ENCODE measurements at regions not wholly inside any gene's neighbourhood (a gene's known extent, or its start where the extent isn't known, plus 50 kb on each side); places are given as distances from the start of the nearest gene placed in this dataset.
A peak's percentile ranks its signal among the peaks of the same experiment; 100 is the strongest.

DNA sequence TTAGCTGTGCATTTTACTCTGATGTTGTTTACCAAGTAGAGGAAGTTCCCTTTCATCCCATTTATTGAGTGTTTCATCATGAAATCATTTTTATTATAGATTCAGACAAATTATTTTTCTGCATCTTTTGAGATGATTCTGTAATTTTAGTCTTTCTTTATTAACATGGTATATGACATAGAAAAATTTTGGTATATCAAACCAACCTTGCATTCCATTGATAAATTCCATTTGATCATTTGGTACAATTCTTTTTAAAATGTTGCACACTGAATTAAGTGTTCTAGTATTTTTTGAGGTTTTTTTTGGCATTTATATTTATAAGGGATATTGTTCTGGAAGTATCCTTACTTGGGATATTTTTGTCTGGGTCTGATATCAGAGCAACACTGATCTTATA lies 308.4 kb downstream of the DLEU7 start:
- H3K27ac Mint-ChIP-seq (ENCODE audit: unreplicated experiment), result no peak overlapping the region
- peaks cover 38% of the 10 kb centered on the region for H3K9me3 Mint-ChIP-seq (ENCODE audit: unreplicated experiment)
- H3K4me3 Mint-ChIP-seq (ENCODE audit: unreplicated experiment), result no peak overlapping the region
- H3K36me3 Mint-ChIP-seq (ENCODE audit: unreplicated experiment), result peaks cover 23% of the 10 kb centered on the region
- H3K4me1 Mint-ChIP-seq (ENCODE audit: unreplicated experiment), result peaks cover 2% of the 10 kb centered on the region
- no peak for DNase-seq (ENCODE audit: extremely low spot score, unreplicated experiment)
- H3K27me3 Mint-ChIP-seq (ENCODE audit: unreplicated experiment), result no peaks in the 10 kb centered on the region
- TF ChIP-seq, protein P1, sequence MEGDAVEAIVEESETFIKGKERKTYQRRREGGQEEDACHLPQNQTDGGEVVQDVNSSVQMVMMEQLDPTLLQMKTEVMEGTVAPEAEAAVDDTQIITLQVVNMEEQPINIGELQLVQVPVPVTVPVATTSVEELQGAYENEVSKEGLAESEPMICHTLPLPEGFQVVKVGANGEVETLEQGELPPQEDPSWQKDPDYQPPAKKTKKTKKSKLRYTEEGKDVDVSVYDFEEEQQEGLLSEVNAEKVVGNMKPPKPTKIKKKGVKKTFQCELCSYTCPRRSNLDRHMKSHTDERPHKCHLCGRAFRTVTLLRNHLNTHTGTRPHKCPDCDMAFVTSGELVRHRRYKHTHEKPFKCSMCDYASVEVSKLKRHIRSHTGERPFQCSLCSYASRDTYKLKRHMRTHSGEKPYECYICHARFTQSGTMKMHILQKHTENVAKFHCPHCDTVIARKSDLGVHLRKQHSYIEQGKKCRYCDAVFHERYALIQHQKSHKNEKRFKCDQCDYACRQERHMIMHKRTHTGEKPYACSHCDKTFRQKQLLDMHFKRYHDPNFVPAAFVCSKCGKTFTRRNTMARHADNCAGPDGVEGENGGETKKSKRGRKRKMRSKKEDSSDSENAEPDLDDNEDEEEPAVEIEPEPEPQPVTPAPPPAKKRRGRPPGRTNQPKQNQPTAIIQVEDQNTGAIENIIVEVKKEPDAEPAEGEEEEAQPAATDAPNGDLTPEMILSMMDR (IDR thresholded peaks at IDR 0.05), result no peak

DNA sequence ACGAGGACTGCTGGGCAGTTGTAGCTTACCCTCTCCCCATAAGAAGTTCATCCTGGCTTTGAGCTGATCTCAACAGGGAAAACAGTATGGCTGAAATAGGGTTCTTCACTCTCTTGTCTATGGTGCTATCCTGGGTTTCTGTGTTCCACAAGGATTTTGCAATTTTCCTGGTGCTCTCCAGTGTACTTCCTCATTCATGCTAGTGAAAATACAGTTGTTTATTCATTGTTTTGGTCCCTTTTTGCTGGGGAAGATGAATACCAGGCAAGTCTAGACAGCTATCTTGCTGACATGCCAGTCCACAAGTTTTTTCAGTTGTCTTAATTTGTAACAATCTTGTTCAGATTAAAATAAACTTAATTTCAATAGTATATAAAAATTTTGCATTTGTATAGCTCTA lies 306.5 kb downstream of the DLEU7 start:
- Mint-ChIP-seq H3K4me1 (ENCODE audit: unreplicated experiment) (peaks cover 2% of the 10 kb centered on the region), H3K27me3 (ENCODE audit: unreplicated experiment) (no peaks in the 10 kb centered on the region), H3K27ac (ENCODE audit: unreplicated experiment) (no peak overlapping the region), H3K9me3 (ENCODE audit: unreplicated experiment) (peaks cover 38% of the 10 kb centered on the region), H3K36me3 (ENCODE audit: unreplicated experiment) (peaks cover 23% of the 10 kb centered on the region), H3K4me3 (ENCODE audit: unreplicated experiment) (no peak overlapping the region)
- TF ChIP-seq, protein P1 (IDR thresholded peaks at IDR 0.05), result no peak
- no peak for DNase-seq (ENCODE audit: extremely low spot score, unreplicated experiment)

DNA sequence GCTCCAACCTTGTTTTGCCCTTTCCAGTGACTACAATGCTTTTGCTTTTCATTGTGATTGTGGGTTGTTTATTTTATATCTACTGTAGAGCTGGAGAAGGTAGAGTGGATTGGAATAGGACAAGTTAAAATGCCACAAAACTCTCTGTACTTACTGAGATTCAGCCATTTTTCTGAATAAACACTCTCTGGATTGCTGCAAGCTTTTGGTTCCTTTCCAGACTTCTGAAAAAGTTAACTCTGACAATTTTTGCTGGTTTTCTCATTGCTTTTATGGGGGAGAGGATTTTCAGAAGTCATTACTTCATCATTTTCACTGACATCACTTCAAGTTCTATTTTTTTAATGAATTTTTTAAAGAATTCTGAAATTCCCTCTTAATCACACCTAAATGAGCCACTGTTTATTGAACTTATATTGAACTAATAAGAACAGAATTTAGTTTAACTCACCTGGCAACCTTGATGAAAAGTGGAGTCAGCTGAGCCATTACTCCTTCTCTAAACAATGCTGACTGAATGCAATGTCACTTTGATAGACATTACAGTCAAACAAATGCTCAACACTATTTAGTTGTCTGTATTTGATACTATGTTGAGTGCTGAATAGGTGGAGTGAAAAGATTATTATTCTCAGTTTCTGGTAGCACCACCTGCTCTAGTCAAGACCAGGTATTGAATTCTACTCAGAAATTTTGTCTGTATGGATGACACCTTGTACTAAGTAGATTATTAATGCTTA lies 303.5 kb downstream of the DLEU7 start:
- Mint-ChIP-seq H3K4me1 (ENCODE audit: unreplicated experiment) (peaks cover 22% of the 10 kb centered on the region), H3K9me3 (ENCODE audit: unreplicated experiment) (peaks cover 25% of the 10 kb centered on the region), H3K4me3 (ENCODE audit: unreplicated experiment) (no peak overlapping the region), H3K36me3 (ENCODE audit: unreplicated experiment) (peaks cover 16% of the 10 kb centered on the region), H3K27me3 (ENCODE audit: unreplicated experiment) (no peaks in the 10 kb centered on the region), H3K27ac (ENCODE audit: unreplicated experiment) (no peak overlapping the region)
- DNase-seq (ENCODE audit: extremely low spot score, unreplicated experiment), result no peak
- TF ChIP-seq, protein P1 (IDR thresholded peaks at IDR 0.05), result no peak

DNA sequence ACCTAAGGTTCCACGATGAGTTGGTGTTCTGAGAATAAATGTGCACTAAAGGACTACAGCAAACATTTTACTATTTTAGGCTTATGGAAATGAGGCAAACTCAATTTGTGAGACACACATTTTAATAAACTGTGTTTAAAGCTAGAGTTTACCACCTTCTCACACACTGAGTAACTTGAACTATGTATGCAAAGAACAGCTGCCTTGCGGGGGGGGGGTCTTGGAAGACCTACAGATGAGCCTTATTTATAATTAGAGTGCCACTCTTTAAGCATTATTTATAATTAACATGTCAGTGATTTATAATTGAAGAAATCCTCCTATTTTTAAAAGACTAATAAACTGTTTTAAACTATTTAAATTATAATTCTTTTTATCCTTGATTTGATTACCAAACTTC lies 300.4 kb downstream of the DLEU7 start:
- peaks cover 28% of the 10 kb centered on the region for H3K4me1 Mint-ChIP-seq (ENCODE audit: unreplicated experiment)
- H3K27ac Mint-ChIP-seq (ENCODE audit: unreplicated experiment), result peak overlapping the region; percentile 94
- H3K4me3 Mint-ChIP-seq (ENCODE audit: unreplicated experiment), result no peak overlapping the region
- no peaks in the 10 kb centered on the region for H3K27me3 Mint-ChIP-seq (ENCODE audit: unreplicated experiment)
- DNase-seq (ENCODE audit: extremely low spot score, unreplicated experiment), result no peak
- TF ChIP-seq, protein P1 (IDR thresholded peaks at IDR 0.05), result no peak
- peaks cover 6% of the 10 kb centered on the region for H3K36me3 Mint-ChIP-seq (ENCODE audit: unreplicated experiment)
- H3K9me3 Mint-ChIP-seq (ENCODE audit: unreplicated experiment), result peaks cover 7% of the 10 kb centered on the region

DNA sequence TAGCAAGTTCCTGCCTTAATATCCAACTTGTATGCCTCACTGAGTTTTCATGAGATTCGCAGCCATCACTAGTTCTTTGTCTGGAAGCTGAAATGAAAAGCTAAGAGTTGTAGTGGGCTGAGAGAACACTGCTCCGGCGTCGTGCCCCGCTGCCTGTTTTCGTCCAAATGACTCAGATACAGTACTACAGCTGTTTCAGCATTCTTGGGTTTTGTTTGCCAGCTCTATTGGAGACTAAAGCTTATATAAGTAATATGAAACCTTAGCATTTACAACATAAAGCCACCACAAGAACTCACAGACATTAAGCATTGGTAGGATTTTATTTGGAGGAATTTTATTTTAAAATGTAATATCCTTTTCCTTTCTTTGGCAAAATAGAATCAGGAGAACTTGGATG lies 299.7 kb downstream of the DLEU7 start:
- Mint-ChIP-seq H3K9me3 (ENCODE audit: unreplicated experiment) (peaks cover 4% of the 10 kb centered on the region), H3K27ac (ENCODE audit: unreplicated experiment) (peak overlapping the region; percentile 94), H3K36me3 (ENCODE audit: unreplicated experiment) (peaks cover 2% of the 10 kb centered on the region), H3K27me3 (ENCODE audit: unreplicated experiment) (no peaks in the 10 kb centered on the region), H3K4me3 (ENCODE audit: unreplicated experiment) (peak overlapping the region; percentile 66), H3K4me1 (ENCODE audit: unreplicated experiment) (peaks cover 28% of the 10 kb centered on the region)
- DNase-seq (ENCODE audit: extremely low spot score, unreplicated experiment), result no peak
- TF ChIP-seq, protein P1 (IDR thresholded peaks at IDR 0.05), result no peak
